HT-29 (cell line): ENCODE measurements at regions not wholly inside any gene's neighbourhood (a gene's known extent, or its start where the extent isn't known, plus 50 kb on each side); places are given as distances from the start of the nearest gene placed in this dataset.

Experiments
- DNase-seq: peaks from one replicate; pipeline ENCODE4 v3.0.0-alpha.2; 2015; ENCODE audit warnings: low spot score

DNA sequence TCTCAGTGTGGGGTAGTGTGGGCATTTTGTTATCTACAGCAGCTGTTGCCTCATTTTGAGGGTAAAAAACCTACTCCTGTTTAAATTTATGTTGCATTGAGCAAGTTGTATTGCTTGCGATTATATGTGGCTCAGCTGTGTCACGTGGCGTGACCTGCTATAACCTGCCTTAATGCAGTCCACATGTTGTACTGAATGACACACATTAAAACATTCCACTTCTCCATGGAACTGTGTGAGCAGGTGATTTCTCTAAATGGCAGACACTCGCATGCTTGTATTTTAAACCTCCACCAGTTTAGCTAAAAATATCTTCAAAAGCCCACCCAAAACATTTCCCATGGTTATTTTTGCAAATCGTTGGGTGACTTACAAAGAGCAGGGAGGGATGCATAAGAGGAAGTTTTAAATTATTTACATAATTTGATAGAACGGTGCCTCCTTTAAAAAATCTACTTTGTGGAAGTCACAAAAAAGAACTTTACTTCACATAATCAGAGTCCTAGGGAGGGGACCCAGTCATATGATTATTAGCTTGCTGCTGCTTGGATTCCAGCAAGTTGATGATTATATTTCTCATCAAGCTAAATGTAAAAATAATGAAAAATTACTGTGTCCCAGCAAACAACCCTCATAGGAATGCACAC lies 163.3 kb upstream of the ZEB2 start:
- DNase-seq, result no peak

DNA sequence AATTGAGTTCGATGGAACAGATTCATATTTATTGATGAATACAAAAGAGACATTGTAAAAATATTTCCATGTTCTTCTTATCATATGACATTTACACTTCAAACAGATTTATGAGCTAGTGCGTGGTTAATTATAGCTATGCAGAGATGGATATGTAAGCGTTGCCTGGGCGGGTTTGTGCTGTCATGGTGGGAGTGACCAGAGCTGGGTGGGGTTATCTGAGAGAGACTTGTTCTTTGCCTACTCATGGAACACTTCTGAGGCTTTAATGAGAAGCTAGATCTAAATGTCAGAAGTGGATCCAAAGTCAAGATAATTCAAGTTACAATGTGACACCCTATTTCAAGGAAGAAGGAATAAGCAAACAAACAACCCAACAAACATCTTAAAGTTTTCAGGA lies 162.3 kb upstream of the ZEB2 start:
- no peak for DNase-seq

DNA sequence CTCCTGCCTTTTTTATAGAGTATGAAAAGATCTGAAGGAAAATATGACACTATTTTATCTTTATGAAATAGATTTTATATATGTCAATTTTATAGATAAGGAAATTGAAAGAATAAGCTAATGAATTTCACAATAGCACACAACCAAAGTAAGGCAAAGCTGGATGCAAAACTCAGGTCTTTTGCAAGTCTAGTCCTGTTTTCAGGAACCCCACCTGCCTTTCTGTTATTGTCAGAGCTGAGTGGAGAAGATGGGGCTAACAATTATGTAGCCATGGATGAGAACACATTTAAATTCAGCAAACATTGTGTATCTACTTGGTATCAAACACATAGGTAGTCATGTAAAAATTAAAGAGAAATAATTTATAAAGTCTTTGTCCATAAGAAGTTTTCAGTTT lies 161.5 kb upstream of the ZEB2 start:
- no peak for DNase-seq

DNA sequence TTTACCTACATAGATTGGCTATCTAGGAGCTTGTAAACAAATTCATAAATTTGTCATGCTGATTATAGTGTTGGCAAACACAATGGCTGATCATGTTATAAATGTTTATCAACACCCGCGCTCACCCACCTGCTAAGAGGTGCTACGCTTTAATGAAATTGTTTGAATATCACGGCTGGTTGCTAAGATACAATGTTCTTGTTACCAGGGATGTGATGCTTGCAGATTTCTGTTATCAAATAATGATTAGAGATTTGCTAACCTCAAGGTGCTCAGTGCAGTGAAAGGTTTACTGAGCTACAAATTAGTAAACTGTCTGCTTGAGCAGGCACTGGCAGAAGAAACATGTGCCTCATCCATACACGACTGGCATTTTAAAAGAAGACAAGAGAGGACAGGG lies 160.0 kb upstream of the ZEB2 start:
- no peak for DNase-seq

DNA sequence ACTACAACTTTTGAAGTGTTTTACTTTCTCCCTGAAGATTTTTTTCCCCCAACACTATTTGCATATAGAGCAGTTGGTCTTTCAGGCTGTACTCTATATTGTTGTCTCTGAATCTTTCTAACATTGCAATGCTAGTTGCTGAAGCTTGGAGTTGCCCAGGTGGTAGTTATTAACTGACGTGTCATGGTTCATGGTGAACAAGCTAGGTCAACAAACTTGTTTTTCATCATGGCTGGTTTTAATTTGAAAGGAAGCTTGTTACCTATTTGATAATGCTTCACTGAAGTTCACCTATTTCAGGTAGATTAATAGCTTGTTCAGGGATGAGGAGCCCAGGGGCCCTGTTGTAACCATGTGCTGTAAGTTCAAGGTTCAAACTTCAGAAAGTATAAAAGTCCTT lies 158.8 kb upstream of the ZEB2 start:
- no peak for DNase-seq

DNA sequence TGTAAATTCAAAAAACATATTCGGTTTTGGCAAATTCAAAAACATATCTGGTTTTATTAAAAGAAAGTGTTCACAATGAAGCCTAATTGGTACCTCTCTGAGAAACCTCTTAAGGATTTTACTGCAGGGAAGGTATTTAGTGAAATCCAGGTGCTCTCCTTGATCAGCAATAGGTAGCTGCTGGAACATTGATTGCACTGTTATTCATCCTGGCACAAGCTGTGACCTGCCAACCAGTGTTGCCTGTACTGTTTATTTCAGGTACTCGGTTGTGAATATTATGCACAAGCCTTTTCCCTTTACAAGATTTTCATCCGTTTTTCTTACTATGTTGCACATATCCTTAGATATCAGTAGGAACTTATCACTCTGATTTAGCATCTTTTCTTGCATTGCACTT lies 155.8 kb upstream of the ZEB2 start:
- DNase-seq, result no peak

DNA sequence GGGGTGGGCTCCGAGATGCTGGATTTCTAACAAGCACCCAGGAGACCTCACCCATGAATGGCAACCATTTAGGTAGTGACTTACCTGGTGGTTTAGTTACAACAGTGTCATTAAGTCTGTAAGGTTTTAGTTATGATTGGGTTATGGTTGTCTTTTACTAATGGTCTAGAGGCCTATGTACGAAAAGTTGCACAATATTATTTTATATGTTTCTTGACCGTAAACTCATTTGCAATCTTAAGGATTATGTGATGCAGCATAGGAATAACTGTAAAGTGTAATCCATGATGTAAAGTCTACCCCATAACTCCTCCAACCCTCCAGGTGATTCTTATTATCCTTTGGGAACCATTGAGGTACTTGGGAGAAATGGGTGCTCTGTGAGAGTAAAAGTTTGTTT lies 155.4 kb upstream of the ZEB2 start:
- no peak for DNase-seq

DNA sequence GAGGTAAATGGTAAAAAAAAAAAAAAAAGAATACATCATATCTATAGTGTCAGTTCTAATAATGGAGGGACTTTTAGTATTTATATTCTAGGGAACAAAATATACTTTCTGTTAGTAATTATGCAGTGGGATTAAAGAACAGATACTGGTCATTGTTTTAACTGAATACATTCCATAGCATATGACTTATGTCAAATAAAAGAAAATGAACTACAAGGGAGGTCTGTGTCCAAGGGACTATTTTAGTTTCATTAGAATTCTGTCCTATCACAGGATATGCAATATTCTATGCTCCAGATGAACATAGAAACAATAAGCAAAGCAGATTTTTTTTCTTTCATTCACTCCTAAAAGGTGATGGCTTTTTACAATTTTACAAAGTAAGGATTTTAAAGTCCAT lies 154.2 kb upstream of the ZEB2 start:
- no peak for DNase-seq

DNA sequence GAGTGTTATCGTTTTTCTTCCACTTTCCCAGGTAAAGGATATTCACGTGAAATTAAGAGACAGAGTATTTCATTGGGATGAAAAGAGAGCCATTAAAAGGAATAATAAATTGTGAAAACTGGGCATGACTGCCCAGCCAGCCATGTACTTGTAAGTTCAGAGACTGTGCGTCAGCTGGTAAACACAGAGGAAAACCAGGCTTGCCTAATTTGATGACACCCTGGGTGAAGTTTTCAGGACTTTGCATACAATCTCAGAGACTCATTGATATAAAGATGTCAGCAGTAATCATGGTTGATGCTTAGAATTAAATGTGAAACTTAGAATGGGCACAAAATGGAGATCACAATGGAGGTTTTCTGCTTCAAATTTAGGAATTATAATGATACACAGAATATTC lies 153.5 kb upstream of the ZEB2 start:
- DNase-seq, result no peak

DNA sequence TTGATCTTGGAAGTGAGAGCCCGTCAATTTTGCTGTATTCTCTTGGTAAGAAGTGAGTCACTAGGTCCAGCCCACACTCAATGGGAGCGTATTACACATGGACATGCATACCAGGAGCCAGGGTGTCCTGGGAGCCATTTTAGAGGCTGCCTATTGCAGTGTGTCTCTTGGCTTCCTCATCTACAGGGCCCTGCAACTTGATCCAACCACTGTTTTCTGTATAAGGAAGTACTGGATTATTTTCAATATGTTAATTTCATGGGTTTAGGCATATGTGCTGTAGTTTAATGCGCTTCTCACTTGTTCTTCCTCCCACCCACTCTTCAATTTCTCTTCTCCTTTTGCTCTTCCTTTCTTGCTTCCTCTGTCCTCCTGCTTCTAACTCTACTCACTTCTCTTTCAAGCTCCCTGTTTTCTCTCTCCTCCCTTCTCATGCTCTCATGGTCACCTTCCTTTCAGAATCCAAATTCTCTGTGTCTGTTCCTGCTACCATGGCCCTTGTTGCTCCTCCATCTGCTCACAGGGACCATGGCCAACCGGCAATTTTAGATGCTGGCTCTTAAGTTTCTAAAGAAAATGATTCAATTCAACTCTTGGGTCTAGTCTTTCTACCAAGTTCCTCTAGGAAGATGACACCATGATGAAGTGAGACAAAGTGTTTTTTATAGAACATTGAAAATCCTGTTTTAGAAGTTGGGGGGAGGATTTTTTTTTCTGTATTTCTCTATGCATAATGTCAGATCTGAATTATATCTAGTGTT lies 152.0 kb upstream of the ZEB2 start:
- no peak for DNase-seq

DNA sequence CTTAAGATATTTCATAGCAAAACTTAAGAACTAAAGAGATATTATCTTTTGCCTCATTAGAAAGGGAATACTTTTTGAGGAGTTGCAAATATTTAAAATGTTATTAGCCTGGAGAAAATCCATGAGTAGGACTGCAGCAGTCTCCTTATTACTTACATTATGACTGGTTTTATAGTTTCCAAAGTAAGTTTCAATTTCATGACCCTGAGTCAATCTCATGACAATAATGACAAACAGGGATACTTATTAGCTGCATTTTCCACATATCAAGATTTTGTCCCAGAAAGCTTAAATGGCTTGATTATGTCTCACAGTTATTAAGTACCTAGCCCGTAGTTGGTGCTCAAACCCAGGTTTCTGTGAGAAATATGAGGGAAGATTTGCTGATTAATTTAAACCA lies 150.8 kb upstream of the ZEB2 start:
- DNase-seq, result no peak

DNA sequence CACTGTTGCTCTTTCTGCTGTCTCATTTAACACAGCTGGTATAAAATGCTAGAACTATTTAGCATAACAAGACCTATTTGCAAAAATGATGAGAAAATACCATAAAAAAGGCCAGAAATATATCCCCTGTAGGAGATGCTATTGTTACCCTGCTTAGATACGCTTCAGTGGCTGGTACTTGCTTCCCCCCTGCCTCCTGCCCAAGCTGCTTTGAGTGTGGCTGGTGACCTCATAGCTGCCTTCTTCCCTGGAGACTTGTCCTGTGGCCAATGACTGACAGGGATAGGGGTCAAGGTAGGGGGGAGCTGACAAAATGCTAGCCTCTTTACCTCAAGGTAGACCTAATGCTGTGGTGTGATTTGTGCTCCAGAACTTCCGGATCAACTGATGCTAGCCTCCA lies 150.2 kb upstream of the ZEB2 start:
- no peak for DNase-seq

DNA sequence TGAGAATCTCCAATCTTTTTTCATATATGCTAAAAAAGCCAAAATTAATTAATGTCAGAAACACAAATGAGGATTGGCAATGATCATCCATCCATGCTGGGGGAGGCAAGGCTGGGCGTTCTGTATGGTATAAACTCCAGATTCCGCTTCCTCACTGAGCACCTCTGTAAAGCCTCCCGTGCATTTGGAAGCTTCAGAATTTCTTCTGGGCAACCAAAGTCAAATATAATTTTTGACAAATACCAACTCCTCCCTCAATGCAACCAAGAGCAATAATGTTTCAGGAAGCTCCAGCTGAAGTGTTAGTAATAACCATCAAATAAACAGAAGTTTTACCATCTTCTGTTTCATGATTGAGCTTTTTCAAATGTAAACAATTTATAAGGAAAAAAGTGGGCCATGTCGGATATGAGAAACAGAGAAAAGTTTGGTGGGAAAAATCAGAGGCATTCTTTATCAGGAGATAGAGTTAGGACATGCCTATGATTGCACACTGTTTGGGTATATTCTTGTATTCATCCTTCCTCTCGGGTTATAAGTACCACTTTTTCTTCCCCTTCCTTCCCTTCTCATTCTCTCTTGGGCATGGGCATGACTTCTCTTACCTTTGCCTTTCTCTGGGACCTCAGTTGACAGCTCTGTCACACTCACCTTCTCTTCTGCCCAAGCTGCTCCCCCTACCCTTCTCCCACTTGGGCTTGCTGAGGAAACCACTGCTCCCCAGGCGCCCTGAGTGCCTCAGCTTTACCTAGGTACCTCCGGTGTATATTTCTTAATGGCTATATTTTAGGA lies 149.5 kb upstream of the ZEB2 start:
- no peak for DNase-seq

DNA sequence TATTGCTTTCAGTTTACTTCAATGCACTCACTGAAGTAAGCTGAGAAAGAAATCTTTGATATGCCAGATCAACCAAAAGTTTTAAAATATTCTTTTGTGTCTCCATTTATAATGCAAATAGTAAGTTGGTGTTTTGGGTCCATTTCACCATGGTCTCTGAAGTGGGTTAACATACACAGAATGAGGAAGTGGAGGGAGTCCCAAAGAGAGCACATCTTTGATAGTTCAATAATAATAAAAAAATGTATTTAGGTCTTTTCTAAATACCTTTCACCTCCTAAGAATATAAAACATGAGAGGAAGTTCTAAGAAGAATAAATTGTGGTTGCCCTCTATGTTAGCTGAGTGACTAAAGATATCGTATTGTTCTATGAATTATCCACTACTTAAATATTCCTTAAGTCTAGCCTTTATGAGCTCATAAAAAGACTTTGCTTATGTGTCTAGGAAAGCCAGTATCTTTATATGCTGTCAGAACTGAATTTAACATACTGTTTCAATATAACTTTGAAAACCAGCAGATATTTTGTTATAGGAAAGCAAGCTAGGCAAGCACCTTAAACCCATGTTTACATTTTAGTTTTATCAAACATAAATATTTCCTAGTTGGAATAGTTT lies 148.7 kb upstream of the ZEB2 start:
- DNase-seq, result no peak

DNA sequence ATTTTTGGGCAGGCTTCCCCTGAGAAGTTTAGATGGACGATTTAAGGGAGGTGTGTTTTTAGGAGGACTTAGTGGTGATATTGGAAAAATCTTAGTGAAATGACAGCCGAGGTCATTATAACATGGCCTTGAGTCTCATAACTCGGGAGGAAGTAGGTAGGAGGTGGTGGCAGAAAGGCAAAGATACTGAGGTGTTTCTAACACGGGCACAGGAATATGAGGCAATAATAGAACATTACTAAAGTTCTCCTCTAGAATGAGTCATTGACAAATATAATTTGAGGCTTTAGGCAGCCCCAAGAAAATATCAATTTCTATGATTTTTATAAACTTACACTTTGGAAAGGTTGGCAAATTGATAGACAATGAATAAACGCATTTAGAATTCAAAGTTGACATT lies 146.1 kb upstream of the ZEB2 start:
- no peak for DNase-seq

DNA sequence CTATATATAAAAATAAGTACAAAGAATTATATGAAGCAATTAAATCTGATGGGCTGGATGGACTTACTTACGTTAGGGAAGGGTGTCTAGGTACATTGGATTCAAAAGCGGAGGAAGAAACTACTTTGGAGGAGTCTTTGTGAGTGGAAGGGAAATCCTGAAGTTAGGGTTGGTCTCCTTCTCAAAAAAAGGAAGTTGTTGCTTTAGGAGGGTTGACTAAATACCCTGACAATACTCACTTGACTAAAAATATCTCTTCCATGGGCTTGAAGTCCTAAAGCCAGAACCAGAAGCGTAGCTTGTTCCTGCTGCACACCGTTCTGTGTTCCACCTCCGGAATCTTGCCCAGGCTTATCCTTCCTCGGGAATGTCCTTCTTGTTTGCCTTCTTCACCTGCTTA lies 143.3 kb upstream of the ZEB2 start:
- DNase-seq, result no peak

DNA sequence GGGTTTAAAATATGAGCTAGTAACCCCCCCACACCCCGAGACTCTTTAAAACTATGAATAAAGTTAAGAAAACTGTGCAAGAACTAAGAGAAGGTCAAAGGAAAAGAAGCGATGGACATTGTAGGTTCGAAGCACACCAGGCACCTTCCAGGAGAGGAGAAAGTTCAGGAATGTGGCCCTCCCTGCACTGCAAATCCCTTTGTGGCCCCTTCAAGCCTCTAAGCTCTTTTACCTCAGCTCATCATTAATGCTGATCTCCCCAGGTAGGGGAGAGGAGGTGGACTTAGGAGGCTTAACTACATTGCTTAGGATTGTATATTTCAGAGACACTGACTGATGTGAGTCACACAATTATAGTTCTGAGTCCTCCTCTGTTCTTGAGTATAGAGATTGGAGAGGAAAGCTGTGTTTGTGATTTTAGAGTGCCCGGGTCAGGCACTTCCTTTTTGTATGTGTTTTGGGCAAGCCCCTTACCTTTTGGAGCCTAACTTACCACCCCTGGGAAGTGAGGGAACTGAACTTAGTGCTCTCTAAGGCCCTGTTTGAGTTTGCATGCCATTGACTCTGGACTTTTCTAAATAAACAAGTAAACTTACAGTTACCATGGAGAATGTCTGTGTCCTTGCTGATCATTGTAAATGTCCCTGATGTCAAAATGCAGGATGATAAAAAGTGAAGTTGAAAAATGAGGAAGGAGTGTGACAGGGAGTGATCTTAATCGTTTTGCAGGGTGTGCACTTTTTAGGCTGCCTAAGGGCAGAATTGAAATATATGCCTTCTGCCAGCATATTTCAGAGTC lies 140.8 kb upstream of the ZEB2 start:
- no peak for DNase-seq

DNA sequence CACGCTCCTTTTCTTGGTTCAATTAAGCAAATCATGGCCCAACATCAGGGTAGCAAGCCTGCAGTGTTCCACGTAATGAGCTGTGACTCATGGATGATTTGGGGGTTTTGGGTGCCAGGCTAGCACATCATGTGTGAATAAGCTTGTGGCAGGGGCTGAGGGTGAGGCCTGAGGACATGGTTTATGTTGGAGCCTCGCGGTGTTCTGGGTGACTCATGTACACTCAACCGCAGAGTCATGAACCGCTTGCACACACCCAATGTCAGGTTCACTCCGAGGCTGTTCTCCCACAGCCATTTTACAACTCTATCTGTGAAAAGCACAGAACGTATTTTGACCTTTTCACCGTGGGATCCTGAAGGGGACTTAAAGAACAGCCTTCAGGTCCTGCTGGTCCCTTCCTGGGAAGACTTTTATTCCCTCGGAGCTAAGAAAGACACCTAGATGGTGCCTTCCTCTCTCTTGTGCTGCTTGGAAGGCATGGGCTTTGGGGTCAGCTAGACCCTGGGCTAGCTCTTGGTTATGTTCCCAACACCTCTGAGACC lies 139.9 kb upstream of the ZEB2 start:
- DNase-seq, result no peak

DNA sequence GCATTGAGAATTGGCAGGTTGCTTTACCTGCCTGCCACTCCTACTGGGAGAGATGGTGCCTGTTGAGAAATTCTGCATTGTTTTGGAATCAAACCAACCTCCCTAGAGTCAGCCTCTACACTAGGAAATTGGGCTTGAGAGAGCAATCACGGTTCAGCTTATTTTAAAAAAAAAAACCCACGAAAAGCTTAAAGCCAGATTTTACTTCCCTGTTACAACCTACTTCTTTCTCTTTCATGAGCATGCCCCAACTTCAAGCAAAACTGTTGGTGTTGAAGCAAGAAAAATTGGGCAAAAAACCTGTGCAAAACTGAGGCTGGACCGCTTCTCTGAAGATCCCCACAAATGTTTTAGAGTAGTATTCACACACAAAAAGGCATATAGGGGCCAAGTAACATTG lies 134.6 kb upstream of the ZEB2 start:
- DNase-seq, result no peak

DNA sequence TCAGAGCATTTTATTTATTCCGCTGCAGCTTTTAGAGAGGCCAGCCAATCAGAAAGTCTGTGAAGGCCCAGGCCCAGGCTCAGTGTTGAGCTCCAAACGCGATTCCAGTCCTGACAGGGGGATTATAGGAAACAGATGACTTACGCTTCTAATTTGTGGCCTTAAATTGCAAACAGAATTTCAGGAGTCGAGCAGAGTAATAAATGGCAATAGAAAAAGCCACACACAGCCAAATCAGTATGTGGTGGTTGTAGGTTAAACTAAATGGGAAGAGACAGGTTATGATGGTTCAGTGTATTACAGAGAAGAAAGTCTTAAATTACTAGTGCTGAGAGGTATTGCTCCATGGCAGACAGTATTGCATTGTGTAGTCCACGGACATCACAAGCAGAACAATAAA lies 131.0 kb upstream of the ZEB2 start:
- no peak for DNase-seq

DNA sequence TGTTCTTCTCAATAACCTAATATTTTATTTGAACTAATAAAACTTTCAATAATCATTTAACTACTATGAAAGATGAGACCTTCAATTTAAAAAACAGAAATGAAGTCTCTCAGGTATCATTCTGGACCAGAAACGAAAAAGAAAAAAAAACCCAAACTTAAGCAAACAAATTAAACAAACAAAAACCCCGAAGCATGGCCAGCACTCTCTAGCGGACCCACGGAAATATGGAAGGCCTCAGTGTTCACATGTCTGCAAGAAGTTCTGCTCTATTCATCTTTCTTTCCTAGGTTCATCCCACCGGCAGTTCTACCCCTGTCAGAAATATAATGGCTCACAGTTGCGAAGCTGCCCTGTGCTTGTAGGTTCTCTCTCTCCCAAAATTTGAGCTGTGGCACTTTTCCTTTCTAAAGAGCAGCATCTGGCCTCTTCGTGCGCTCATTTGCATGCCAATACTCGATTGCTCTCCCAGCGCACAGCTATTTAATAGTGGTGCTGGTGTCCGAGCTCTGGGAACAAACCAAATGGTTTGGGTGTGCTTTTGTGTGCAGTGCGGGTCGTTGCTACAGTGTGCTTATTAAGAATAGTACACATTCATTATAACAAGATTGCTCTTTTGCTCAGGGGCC lies 129.0 kb upstream of the ZEB2 start:
- no peak for DNase-seq
